ENCODE measurements at regions not wholly inside any gene's neighbourhood (a gene's known extent, or its start where the extent isn't known, plus 50 kb on each side); places are given as distances from the start of the nearest gene placed in this dataset.

- TF ChIP-seq CTCF (IDR thresholded peaks at IDR 0.05; ENCODE audit: insufficient read depth, low read length, poor library complexity, severe bottlenecking) = no peak
- no peak for TF ChIP-seq EZH2phosphoT487 (conservative IDR thresholded peaks at IDR 0.05; ENCODE audit: low read length)
These were observed 951.3 kb downstream of the GRIK2 start for GRCh38 chr6:102344769-102345168.
